NCI-H748 (cell line): ENCODE measurements at regions not wholly inside any gene's neighbourhood (a gene's known extent, or its start where the extent isn't known, plus 50 kb on each side); places are given as distances from the start of the nearest gene placed in this dataset.
A peak's percentile ranks its signal among the peaks of the same experiment; 100 is the strongest.

Experiments used
- DNase-seq: peaks from one replicate; lab custom pipeline; 2025; ENCODE audit not compliant: unreplicated experiment; lab: John Stamatoyannopoulos, UW

GRCh38 chr18:45119876-45120275 lies 439.2 kb downstream of the SETBP1 start:
- peak; percentile 56 for DNase-seq

- DNase-seq = no peak
Observed at GRCh38 chr18:45121146-45121545, 440.5 kb downstream of the SETBP1 start.

GRCh38 chr18:45122506-45122905 lies 441.8 kb downstream of the SETBP1 start:
- DNase-seq = no peak

GRCh38 chr18:45127405-45127804 lies 446.7 kb downstream of the SETBP1 start:
- DNase-seq = no peak

GRCh38 chr18:45133276-45133675 lies 452.6 kb downstream of the SETBP1 start:
- DNase-seq = no peak

- DNase-seq = no peak
Observed at GRCh38 chr18:45136381-45137086, 455.8 kb downstream of the SETBP1 start.

GRCh38 chr18:45137087-45137419 lies 456.4 kb downstream of the SETBP1 start:
- DNase-seq = no peak

GRCh38 chr18:45139478-45139877 lies 458.8 kb downstream of the SETBP1 start:
- DNase-seq = no peak

- no peak for DNase-seq
Observed at GRCh38 chr18:45142868-45143267, 462.2 kb downstream of the SETBP1 start.

- no peak for DNase-seq
Observed at GRCh38 chr18:45149712-45150111, 465.6 kb upstream of the SLC14A2 start.

GRCh38 chr18:45151645-45152044 lies 463.6 kb upstream of the SLC14A2 start:
- DNase-seq = no peak

GRCh38 chr18:45155526-45155925 lies 459.8 kb upstream of the SLC14A2 start:
- DNase-seq = no peak

- DNase-seq = no peak
Observed at GRCh38 chr18:45156946-45157345, 458.3 kb upstream of the SLC14A2 start.

- DNase-seq = no peak
Observed at GRCh38 chr18:45157576-45157975, 457.7 kb upstream of the SLC14A2 start.

- DNase-seq = no peak
Observed at GRCh38 chr18:45161850-45162249, 453.4 kb upstream of the SLC14A2 start.

- DNase-seq = no peak
Observed at GRCh38 chr18:45163871-45164270, 451.4 kb upstream of the SLC14A2 start.

- DNase-seq = no peak
Observed at GRCh38 chr18:45164551-45164950, 450.7 kb upstream of the SLC14A2 start.

GRCh38 chr18:45165176-45165713 lies 450.0 kb upstream of the SLC14A2 start:
- no peak for DNase-seq

GRCh38 chr18:45165871-45166270 lies 449.4 kb upstream of the SLC14A2 start:
- DNase-seq = no peak

GRCh38 chr18:45166341-45166835 lies 448.9 kb upstream of the SLC14A2 start:
- no peak for DNase-seq

- DNase-seq = peak; percentile 50
Observed at GRCh38 chr18:45166836-45167551, 448.3 kb upstream of the SLC14A2 start.

- DNase-seq = no peak
Observed at GRCh38 chr18:45167631-45168280, 447.5 kb upstream of the SLC14A2 start.
